ENCODE measurements at regions not wholly inside any gene's neighbourhood (a gene's known extent, or its start where the extent isn't known, plus 50 kb on each side); places are given as distances from the start of the nearest gene placed in this dataset.
"Not testable (repeated sequence)": the region's sequence is repeated elsewhere in the genome, so short reads cannot be mapped to it uniquely, and the experiment has no call there.

DNA sequence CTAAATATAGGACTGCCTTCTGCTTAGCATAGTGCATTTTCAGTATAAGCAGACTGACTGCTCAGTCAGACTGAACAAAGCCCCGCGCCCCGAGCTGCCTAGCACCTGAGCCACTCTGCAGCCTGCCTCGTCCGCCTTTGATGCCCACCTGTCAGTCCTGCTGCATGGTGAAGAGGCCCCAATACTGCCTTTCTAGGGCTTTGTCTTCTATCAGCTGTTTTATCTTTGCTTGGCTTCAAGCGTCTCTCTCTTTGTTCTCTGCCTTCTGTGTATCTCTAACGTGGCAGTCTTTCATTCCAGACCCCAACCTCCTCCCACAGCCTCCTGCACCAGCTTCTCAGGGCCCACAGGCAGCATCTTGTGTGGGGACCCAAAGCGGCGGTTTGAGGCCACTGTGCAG is 1001.0 kb downstream of the VRK1 start:
- Mint-ChIP-seq H3K27me3 (ENCODE audit: unreplicated experiment) (no peaks in the 10 kb centered on the region), H3K4me3 (ENCODE audit: unreplicated experiment) (no peak overlapping the region), H3K27ac (ENCODE audit: unreplicated experiment) (no peak overlapping the region), H3K4me1 (ENCODE audit: low read depth, unreplicated experiment) (no peaks in the 10 kb centered on the region), H3K36me3 (ENCODE audit: unreplicated experiment) (no peaks in the 10 kb centered on the region), H3K9me3 (ENCODE audit: unreplicated experiment) (no peaks in the 10 kb centered on the region)
- no peak for TF ChIP-seq CTCF (IDR thresholded peaks at IDR 0.05; ENCODE audit: partially characterized antibody, unreplicated experiment)
- no peak for DNase-seq

GRCh38 chr14:97802430-97803373 is 1005.5 kb downstream of the VRK1 start:
- H3K4me3 Mint-ChIP-seq (ENCODE audit: unreplicated experiment), result no peak overlapping the region
- H3K27me3 Mint-ChIP-seq (ENCODE audit: unreplicated experiment), result no peaks in the 10 kb centered on the region
- H3K9me3 Mint-ChIP-seq (ENCODE audit: unreplicated experiment), result no peaks in the 10 kb centered on the region
- no peaks in the 10 kb centered on the region for H3K36me3 Mint-ChIP-seq (ENCODE audit: unreplicated experiment)
- no peak for TF ChIP-seq CTCF (IDR thresholded peaks at IDR 0.05; ENCODE audit: partially characterized antibody, unreplicated experiment)
- H3K27ac Mint-ChIP-seq (ENCODE audit: unreplicated experiment), result no peak overlapping the region
- no peak for DNase-seq
- H3K4me1 Mint-ChIP-seq (ENCODE audit: low read depth, unreplicated experiment), result no peaks in the 10 kb centered on the region

DNA sequence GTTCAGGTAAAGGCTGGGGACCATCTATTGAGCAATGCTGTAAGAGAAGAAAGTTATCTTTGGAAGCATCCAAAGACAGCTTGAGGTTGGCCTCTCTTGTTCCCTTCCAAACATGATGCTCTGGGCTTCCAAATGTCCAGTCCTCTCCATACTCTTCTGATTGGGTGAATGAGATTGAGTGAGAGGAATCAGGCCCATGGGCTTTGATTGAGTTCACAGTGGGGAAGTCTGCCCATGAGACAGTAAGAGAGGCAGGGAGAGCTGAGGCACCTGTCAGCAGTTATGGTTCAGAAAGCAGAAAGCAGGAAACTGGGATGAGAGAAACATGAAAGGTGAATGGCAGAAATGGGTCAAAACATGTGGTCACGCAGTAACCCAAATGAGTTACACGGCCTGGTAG is 1006.9 kb downstream of the VRK1 start:
- no peak overlapping the region for H3K4me3 Mint-ChIP-seq (ENCODE audit: unreplicated experiment)
- no peak for TF ChIP-seq CTCF (IDR thresholded peaks at IDR 0.05; ENCODE audit: partially characterized antibody, unreplicated experiment)
- H3K4me1 Mint-ChIP-seq (ENCODE audit: low read depth, unreplicated experiment), result no peaks in the 10 kb centered on the region
- no peaks in the 10 kb centered on the region for H3K27me3 Mint-ChIP-seq (ENCODE audit: unreplicated experiment)
- no peaks in the 10 kb centered on the region for H3K9me3 Mint-ChIP-seq (ENCODE audit: unreplicated experiment)
- no peaks in the 10 kb centered on the region for H3K36me3 Mint-ChIP-seq (ENCODE audit: unreplicated experiment)
- no peak for DNase-seq
- no peak overlapping the region for H3K27ac Mint-ChIP-seq (ENCODE audit: unreplicated experiment)

DNA sequence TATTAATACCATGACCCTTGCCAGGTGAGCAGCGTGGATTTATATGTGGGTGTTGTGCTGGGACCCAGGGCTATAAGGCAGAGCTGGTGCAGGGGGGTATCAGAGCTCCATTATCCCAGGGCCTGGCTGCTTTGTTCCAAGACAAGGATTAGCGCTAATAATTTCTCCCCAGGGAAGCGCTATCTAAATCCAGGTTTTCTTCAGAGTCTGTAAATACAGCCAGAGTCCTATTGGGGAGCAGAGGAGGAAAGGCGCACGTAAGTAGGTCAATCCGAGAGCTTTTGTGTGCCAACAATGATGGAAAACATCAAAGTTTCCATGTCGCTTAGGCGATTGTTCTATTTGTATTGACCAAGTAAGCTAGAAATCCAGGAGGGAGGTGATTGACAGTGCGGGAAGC is 1009.7 kb downstream of the VRK1 start:
- no peak overlapping the region for H3K4me3 Mint-ChIP-seq (ENCODE audit: unreplicated experiment)
- H3K4me1 Mint-ChIP-seq (ENCODE audit: low read depth, unreplicated experiment), result peaks cover 5% of the 10 kb centered on the region
- no peak for TF ChIP-seq CTCF (IDR thresholded peaks at IDR 0.05; ENCODE audit: partially characterized antibody, unreplicated experiment)
- H3K9me3 Mint-ChIP-seq (ENCODE audit: unreplicated experiment), result no peaks in the 10 kb centered on the region
- H3K27me3 Mint-ChIP-seq (ENCODE audit: unreplicated experiment), result no peaks in the 10 kb centered on the region
- no peaks in the 10 kb centered on the region for H3K36me3 Mint-ChIP-seq (ENCODE audit: unreplicated experiment)
- DNase-seq, result no peak
- H3K27ac Mint-ChIP-seq (ENCODE audit: unreplicated experiment), result no peak overlapping the region

GRCh38 chr14:97808541-97808940 is 1011.4 kb downstream of the VRK1 start:
- H3K27ac Mint-ChIP-seq (ENCODE audit: unreplicated experiment); DNase-seq; H3K4me1 Mint-ChIP-seq (ENCODE audit: low read depth, unreplicated experiment); H3K4me3 Mint-ChIP-seq (ENCODE audit: unreplicated experiment); H3K9me3 Mint-ChIP-seq (ENCODE audit: unreplicated experiment); H3K36me3 Mint-ChIP-seq (ENCODE audit: unreplicated experiment); H3K27me3 Mint-ChIP-seq (ENCODE audit: unreplicated experiment): not testable (repeated sequence)
